Rectal smooth muscle tissue (tissue), 1 donor: ENCODE measurements at regions not wholly inside any gene's neighbourhood (a gene's known extent, or its start where the extent isn't known, plus 50 kb on each side); places are given as distances from the start of the nearest gene placed in this dataset.
"Not testable (repeated sequence)": the region's sequence is repeated elsewhere in the genome, so short reads cannot be mapped to it uniquely, and the experiment has no call there.

Source experiments
- H3K27ac ChIP-seq: one replicate; pipeline ENCODE4 v1.7.0; 2013; ENCODE audit warnings: low read depth, low read length, inconsistent platforms
- H3K27me3 ChIP-seq: one replicate; pipeline ENCODE4 v1.7.0; 2013; ENCODE audit warnings: low read length; ENCODE audit not compliant: control insufficient read depth, insufficient read depth
- H3K36me3 ChIP-seq: one replicate; pipeline ENCODE4 v1.7.0; 2013; ENCODE audit warnings: low read length; ENCODE audit not compliant: control insufficient read depth, insufficient read depth
- H3K4me1 ChIP-seq: one replicate; pipeline ENCODE4 v1.7.0; 2013; ENCODE audit warnings: low read length; ENCODE audit not compliant: control insufficient read depth, insufficient read depth
- H3K4me3 ChIP-seq: one replicate; pipeline ENCODE4 v1.7.0; 2013; ENCODE audit warnings: low read length
- H3K9ac ChIP-seq: one replicate; pipeline ENCODE4 v1.7.0; 2013; ENCODE audit warnings: low read length

DNA sequence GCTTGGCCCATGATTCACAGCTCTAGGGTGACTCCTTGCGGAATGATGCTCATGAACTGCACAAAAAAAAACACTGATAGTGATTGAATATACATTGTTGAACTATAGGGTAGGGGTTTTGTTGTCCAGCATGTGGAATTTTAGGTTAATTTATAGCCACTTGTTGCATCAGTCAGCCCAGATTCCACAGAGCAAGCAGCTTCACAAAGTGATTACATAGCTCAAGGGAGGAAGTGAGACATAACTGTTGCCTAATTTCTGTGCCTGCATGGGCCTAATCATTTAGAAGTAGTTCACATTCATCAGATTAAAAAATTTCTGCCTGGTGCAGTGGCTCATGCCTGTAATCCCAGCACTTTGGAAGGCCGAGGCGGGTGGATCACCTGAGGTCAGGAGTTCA lies 142.2 kb upstream of the ZNF722 start:
- not testable (repeated sequence) for H3K27ac ChIP-seq, H3K4me1 ChIP-seq, H3K36me3 ChIP-seq, H3K4me3 ChIP-seq, H3K27me3 ChIP-seq, H3K9ac ChIP-seq

DNA sequence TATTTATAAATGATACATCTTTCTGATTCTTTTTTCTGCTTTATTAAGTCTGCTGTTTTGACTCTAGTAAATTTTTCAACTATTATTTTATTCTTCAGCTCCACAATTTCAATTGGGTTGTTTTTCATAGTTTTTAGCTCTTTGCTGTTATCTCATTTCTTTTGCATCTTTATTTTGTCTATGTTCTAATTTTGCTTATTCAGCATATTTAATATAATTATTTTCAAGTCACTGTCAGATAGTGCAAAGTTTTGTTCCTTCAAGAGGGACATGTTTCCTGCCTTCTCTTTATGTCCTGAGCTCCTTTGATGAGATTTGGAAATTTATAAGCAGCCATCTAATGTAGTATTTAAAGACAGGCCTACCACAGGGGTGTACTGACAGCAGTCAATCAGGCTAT lies 131.5 kb upstream of the ZNF722 start:
- Histone ChIP-seq H3K27me3 (no peaks in the 10 kb centered on the region), H3K4me3 (no peak overlapping the region), H3K4me1 (no peaks in the 10 kb centered on the region), H3K27ac (no peak overlapping the region), H3K36me3 (no peaks in the 10 kb centered on the region), H3K9ac (no peak overlapping the region)

DNA sequence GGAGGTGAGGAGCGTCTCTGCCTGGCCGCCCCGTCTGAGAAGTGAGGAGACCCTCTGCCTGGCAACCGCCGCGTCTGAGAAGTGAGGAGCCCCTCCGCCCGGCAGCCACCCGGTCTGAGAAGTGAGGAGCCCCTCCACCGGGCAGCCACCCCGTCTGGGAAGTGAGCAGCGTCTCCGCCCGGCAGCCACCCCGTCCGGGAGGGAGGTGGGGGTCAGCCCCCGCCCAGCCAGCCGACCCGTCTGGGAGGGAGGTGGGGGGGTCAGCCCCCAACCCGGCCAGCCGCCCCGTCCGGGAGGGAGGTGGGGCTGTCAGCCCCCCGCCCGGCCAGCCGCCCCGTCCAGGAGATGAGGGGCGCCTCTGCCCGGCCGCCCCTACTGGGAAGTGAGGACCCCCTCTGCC lies 124.4 kb upstream of the ZNF722 start:
- H3K36me3 ChIP-seq, H3K27ac ChIP-seq, H3K9ac ChIP-seq, H3K4me1 ChIP-seq, H3K27me3 ChIP-seq, H3K4me3 ChIP-seq: not testable (repeated sequence)

DNA sequence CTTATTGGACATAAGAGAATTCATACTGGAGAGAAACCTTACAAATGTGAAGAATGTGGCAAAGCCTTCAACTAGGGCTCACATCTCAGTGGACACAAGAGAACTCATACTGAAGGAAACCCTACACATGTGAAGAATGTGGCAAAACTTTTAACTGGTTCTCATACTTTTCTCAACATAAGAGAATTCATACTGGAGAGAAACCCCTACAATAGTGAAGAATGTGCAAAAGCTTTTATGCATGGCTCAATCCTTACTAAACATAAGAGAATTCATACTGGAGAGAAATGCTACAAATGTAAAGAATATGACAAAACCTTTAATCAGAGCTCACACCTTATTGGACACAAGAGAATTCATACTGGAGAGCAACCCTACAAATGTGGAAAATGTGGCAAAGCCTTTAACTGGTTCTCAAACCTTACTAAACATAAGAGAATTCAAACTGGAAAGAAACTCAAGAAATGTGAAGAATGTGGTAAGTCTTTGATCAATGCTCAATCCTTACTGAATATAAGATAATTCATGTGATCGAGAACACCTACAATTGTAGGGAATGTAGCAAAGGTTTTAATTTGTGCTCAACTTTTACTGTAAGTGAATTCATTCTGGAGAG lies 121.8 kb upstream of the ZNF722 start:
- Histone ChIP-seq H3K27me3 (no peaks in the 10 kb centered on the region), H3K4me3 (no peak overlapping the region), H3K36me3 (no peaks in the 10 kb centered on the region), H3K4me1 (no peaks in the 10 kb centered on the region), H3K9ac (no peak overlapping the region), H3K27ac (no peak overlapping the region)

DNA sequence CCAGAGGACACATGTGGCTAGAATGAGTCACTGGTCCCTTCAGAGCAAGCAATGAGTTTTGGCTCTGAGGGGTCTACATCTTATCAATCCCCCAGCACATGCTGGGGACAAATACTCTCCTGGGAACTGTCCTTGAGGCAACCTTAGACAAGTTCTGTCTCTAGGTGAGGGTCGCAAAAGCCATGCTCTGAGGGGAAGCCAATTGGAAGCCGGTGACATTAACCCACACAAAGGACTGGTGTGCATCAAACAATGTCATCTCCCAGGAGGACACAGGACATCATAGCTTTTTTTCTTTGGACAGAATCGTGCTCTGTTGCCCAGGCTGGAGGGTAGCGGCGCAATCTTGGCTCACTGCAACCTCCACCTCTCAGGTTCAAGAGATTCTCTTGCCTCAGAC lies 111.6 kb upstream of the ZNF722 start:
- no peak overlapping the region for H3K27ac ChIP-seq
- H3K36me3 ChIP-seq = no peaks in the 10 kb centered on the region
- H3K27me3 ChIP-seq = no peaks in the 10 kb centered on the region
- no peaks in the 10 kb centered on the region for H3K4me1 ChIP-seq
- H3K4me3 ChIP-seq = no peak overlapping the region
- H3K9ac ChIP-seq = no peak overlapping the region

DNA sequence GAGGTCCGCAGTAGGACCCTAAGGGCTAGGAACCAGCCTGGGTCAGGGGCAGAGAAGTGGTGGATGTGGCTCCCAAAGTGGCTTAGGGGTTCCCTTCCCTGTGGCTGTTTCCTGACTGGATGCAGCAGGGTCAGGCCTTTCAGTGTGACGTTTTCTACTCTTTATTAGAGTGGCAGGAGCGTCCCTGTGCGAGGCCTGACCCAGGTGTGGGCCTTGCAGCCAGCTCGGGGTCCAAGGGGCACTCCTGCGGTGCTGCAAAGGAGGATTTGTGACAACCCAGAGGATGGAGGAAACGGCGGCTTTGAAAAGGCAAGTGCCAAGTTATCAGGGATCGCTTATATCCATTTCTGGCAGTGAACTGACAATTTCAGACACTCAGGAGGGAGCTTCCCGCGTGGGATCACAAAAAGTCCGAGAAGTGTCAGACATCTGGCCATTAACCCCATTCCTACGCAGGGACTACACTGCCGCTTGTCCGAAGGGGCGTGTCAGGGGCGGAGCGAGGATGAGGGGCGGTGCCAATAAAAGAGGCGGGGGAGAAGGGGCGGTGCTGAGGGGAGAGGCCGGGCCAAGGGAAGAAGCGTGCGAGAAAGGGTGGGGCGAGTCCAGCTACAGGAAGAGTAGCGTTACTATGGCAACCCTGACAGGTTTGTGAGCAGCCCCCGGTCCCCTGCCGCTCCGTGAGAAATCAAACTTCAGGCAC lies 98.8 kb upstream of the ZNF722 start:
- no peak overlapping the region for H3K9ac ChIP-seq
- peaks cover 3% of the 10 kb centered on the region for H3K4me1 ChIP-seq
- H3K27me3 ChIP-seq = no peaks in the 10 kb centered on the region
- no peak overlapping the region for H3K27ac ChIP-seq
- peak overlapping the region; percentile 92 for H3K4me3 ChIP-seq
- H3K36me3 ChIP-seq = no peaks in the 10 kb centered on the region

DNA sequence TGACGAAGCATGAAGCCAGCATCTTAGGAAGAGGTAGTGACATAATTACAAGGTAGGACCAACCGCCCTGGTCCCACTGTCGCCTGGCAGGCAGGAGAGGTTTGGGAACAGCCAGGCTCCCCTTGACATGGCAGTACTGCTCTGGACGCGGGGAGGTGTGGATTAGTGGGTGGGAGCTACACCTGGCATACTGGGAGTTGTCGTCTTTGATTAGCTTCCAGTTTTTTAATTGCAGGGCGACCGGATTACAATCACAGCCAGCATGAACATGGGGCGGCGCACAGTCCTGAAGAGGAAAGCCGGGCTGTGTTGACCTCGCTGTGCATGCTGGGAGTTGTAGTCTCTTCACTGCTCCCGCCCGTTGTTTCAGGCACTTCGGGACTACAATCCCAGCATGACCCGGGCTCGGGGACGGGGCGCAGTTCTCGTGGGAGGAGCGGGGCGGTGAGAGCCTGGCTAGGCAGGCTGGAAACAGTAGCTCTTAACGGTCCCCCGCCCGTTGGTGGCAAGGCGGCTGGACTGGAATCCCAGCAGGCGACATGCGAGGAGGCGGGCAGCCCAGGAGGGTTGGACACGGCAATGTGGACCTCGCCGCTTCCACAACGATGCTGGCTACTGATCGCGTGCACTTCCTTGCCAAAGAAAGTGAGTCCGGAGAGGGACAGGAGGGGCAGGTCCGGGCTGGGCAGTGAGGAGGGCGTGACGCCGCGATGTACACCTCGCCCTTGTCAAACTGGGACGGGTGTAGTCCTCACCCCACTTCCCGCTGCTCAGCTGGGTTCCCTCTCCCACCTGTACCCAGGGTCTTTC lies 98.0 kb upstream of the ZNF722 start:
- Histone ChIP-seq H3K36me3 (no peaks in the 10 kb centered on the region), H3K27ac (peak overlapping the region; percentile 32), H3K4me3 (peak overlapping the region; percentile 92), H3K27me3 (no peaks in the 10 kb centered on the region), H3K4me1 (peaks cover 3% of the 10 kb centered on the region), H3K9ac (no peak overlapping the region)

DNA sequence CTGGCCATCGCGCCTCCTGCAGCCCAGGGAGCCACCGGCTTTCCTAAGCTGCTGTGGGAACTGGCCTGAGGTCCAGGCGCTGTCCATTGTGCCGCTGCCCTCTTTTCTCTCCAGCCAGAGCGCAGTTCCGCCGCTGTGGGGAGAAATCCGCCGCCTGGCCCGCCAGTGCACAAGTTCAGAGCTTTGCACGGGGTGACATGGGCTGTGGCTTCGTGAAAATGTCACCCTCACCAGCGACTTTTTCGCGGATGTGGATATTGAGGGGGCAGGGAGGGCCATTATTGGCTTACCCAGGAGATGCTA lies 97.5 kb upstream of the ZNF722 start:
- peak overlapping the region; percentile 32 for H3K27ac ChIP-seq
- H3K27me3 ChIP-seq, H3K9ac ChIP-seq, H3K4me1 ChIP-seq, H3K36me3 ChIP-seq: not testable (repeated sequence)
- H3K4me3 ChIP-seq = peak overlapping the region; percentile 79

DNA sequence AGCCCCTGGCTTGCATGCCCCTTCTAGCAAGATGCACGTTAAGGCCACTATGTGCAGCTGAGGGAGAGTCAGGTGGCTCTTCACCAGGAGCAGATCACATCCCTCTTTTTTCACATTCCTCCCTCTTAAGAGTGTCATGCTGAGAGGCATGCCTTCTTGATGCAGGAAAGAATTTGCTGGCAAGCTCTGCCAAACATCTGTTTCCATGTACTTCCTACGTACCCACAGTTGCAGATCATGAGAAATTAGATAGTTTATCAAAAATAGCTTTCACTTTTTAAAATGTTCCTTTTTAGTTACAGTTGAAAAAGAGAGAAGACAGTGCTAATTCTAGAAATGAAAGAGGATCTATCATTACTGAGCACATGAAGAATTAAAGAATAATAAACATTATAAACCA lies 79.7 kb upstream of the ZNF722 start:
- Histone ChIP-seq H3K36me3 (no peaks in the 10 kb centered on the region), H3K27ac (no peak overlapping the region), H3K9ac (no peak overlapping the region), H3K27me3 (no peaks in the 10 kb centered on the region), H3K4me3 (no peak overlapping the region), H3K4me1 (no peaks in the 10 kb centered on the region)

DNA sequence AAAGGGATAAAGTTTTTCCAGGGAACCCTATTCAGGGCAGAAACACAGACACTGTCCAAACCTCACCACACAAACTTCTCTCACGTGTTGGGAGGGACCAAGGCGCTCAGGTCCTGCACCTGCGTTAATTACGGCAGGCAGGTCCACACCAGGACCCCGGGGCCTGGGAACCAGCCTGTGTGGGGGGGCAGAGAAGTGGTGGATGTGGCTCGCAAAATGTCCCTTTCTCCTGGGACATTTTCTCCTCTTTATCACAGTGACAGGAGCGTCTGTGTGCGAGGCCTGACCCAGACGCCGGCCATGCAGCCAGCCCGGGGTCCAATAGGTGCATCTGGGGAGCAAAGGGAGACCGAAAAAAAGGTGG lies 73.4 kb upstream of the ZNF722 start:
- Histone ChIP-seq H3K9ac (no peak overlapping the region), H3K27ac (peak overlapping the region; percentile 14)

DNA sequence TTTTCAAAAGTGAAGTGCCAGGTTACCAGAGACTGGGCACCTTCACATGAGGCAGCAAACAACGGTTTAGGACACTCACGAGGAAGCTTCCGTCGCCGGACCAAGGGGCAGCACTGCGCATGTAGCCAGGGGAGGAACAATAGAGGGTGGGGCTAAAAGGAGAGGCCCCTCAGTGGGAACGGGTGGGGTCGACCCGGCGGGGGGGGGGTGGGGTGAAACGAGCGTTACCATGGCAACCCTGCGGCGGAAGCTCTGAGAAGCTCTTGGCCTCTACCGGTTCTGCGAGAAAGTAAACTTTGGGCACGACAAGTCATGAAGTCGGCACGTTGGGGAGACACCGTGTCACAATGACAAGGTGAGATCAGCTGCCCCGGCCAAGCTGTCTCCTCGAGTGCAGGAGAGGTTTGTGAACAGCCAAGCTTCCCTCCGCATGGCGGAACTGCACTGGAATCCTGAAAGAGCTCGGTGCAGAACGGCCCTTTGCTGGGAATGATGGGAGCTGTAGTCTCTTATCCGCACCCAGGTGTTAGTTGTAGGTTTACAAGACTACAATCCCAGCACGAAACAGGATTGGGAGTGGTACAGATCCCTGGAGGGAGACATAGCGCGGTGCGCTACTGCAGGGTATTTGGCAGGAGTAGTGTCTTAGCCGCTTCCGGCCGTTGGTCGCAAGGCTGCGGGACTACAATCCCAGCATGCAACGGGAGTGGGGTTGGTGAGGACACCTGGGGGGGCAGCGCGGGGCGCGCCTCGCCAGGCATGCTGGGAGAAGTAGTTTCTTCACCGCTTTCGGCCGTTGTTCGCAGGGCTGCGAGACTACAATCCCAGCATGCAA lies 72.8 kb upstream of the ZNF722 start:
- H3K4me1 ChIP-seq = no peaks in the 10 kb centered on the region
- peak overlapping the region; percentile 84 for H3K9ac ChIP-seq
- H3K36me3 ChIP-seq = no peaks in the 10 kb centered on the region
- no peaks in the 10 kb centered on the region for H3K27me3 ChIP-seq
- H3K4me3 ChIP-seq = peak overlapping the region; percentile 98
- H3K27ac ChIP-seq = peak overlapping the region; percentile 98

More for the DNA sequence above, 73.4 kb upstream of the ZNF722 start:
- H3K27me3 ChIP-seq = no peaks in the 10 kb centered on the region
- no peaks in the 10 kb centered on the region for H3K4me1 ChIP-seq
- H3K4me3 ChIP-seq = peak overlapping the region; percentile 98
- no peaks in the 10 kb centered on the region for H3K36me3 ChIP-seq

DNA sequence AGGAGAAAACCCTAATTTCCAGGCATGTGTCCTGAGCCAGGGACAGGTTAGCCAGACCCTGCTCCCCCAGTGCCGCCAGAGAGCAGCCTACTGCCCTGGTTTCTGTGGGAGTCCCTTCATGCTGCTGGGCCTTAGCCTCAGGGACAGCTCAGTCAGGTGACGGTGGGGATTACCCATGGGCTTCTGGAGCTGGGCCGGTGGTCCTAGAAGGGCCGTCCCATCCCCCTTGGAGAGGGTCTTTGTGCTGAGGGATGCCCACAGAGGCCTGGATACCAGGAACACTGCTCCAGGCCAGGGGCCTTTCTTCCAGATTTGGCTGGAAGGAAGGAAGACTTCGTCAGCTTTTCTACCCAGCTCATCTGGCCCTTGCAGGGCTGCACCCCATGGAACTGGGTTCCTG lies 71.4 kb upstream of the ZNF722 start:
- Histone ChIP-seq H3K4me1 (no peaks in the 10 kb centered on the region), H3K36me3 (no peaks in the 10 kb centered on the region), H3K27me3 (no peaks in the 10 kb centered on the region), H3K27ac (peak overlapping the region; percentile 98), H3K4me3 (peak overlapping the region; percentile 98), H3K9ac (peak overlapping the region; percentile 60)
